Fibroblast of skin of abdomen (primary cell): ENCODE measurements at regions not wholly inside any gene's neighbourhood (a gene's known extent, or its start where the extent isn't known, plus 50 kb on each side); places are given as distances from the start of the nearest gene placed in this dataset.
"Not testable (repeated sequence)": the region's sequence is repeated elsewhere in the genome, so short reads cannot be mapped to it uniquely, and the experiment has no call there.

Experiments used
- DNase-seq: peaks from one replicate; pipeline ENCODE4 v3.0.0-alpha.2; 2013

GRCh38 chr1:207243442-207244408, 77.8 kb upstream of the CD55 start:
- DNase-seq = no peak

- no peak for DNase-seq
These were observed 77.1 kb upstream of the CD55 start for GRCh38 chr1:207244409-207244801.

GRCh38 chr1:207245124-207245523, 76.4 kb upstream of the CD55 start:
- no peak for DNase-seq

- no peak for DNase-seq
These were observed 72.8 kb upstream of the CD55 start for GRCh38 chr1:207248544-207249198.

GRCh38 chr1:207250431-207250830, 71.0 kb upstream of the CD55 start:
- DNase-seq = no peak

- DNase-seq = no peak
These were observed 70.4 kb upstream of the CD55 start for GRCh38 chr1:207251066-207251465.

- no peak for DNase-seq
These were observed 64.6 kb upstream of the CD55 start for GRCh38 chr1:207256869-207257268.

DNA sequence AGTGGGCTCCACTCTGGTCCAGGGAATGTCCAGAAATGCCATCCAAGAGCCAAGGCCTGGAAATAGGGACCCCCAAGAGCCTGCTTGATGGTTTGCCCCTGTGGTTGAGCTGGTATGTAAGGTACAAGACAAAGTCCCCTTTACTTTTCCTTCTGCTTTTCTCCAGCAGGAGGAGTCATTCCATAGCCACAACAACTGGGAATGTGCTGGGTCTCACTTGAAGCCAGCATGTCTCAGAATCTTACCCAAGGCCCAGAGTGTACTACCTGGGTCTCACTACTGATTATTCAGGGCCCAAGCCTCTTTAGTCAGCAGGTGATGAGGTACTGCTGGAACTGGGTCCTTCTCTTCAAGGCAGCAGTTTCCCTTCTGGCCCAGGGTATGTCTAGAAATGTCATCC, 62.1 kb upstream of the CD55 start:
- peak; percentile 33 for DNase-seq

- DNase-seq = no peak
These were observed 59.5 kb upstream of the CD55 start for GRCh38 chr1:207261971-207262370.

DNA sequence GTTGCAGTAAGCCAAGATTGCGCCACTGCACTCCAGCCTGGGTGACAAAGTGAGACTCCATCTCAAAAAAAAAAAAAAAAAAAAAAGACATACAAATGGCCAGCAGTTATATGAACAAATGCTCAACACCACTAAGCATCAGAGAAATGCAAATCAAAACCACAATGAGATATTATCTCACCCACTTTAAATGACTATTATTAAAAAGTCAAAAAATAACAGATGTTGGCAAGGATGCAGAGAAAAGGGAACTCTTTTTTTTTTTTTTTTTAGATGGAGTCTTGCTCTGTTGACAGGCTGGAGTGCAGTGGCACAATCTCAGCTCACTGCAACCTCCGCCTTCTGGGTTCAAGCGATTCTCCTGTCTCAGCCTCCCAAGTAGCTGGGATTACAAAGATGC, 58.6 kb upstream of the CD55 start:
- not testable (repeated sequence) for DNase-seq

- no peak for DNase-seq
These were observed 56.7 kb upstream of the CD55 start for GRCh38 chr1:207264663-207265252.

DNA sequence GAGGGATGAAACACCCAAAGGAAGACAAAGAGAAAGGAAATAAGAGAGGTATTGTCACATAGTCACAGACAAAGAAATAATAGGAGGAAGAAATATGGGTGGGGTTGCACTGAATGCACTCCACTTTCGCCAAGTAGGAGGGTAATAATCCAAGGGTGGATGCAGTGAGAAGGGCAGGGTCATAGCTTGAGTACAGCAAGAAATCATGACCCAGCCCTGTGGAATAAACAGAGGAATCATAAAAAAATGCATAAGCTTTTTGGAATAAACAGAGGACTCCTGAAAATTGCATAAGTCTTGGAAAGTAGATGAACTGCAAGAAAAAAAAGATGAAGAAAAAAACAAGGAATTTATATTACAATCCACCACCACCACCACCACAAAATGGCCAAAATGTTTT, 53.1 kb upstream of the CD55 start:
- DNase-seq = no peak

DNA sequence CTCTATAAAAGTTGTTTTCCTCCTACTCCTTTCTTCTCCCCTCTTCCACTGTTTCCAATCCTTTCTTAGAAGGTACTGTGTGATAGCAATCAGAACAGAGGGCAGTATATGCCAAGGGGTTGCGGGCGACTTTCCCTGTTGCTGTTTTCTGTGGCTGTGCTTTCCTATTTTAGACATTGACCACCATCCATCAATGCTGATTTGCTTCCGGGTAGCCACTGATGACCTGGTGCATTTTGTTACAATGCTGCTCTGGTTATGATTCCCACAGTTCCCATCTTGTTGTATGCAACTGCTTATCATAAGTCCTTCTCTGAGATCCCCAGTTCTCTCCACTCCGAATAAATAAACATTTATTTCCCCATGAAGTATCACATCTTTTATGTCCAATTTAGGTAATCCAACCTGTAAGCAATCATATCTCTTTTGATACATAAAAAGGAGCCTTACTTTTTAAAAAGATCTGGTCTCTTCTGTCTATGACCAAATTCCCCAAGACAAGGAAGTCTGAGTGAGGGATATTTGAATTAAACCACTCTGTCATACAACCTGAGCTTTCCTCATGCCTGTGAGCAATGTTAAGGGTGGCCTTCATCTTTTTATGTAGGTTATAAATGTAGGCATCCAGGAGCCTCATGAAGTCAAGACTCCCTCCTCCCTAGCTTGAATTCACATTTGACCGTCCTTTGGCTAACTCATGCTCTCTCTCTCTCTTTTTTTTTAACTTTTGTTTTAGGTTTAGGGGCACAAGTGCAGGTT, 52.5 kb upstream of the CD55 start:
- no peak for DNase-seq
